CD4-positive, alpha-beta T cell (primary cell): ENCODE measurements at regions not wholly inside any gene's neighbourhood (a gene's known extent, or its start where the extent isn't known, plus 50 kb on each side); places are given as distances from the start of the nearest gene placed in this dataset.

Source experiments
- ATAC-seq: fragments of 200-7000 bp; cut with Tn5 transposase; one replicate; pipeline ENCODE4 v1.10.0; 2022; ENCODE audit warnings: mild to moderate bottlenecking; ENCODE audit not compliant: poor library complexity
- CTCF ChIA-PET: fragments of 350-600 bp; sonication (Branson Sonifier 250); formaldehyde crosslinking; loops from one replicate; lab custom pipeline; 2021; ENCODE audit warnings: antibody characterized with exemption, inconsistent platforms; lab: Charles Lee
- POLR2A ChIA-PET: fragments of 350-600 bp; sonication (Branson Sonifier 250); formaldehyde crosslinking; loops from one replicate; lab custom pipeline; 2021; ENCODE audit warnings: antibody characterized with exemption, inconsistent platforms; lab: Charles Lee
- DNase-seq, 14 experiments: peaks; one replicate each; pipeline ENCODE4 v3.0.0-alpha.2; 2013 to 2020; ENCODE audit warnings: mixed read lengths in 2 of 14
- H3K27ac ChIP-seq, 2 donors: one replicate each; pipeline versions ENCODE4 v1.5.1 to v1.7.0; 2013; ENCODE audit warnings: low read length in 2 of 2, low read depth in 1 of 2, mild to moderate bottlenecking in 1 of 2
- H3K27me3 ChIP-seq, 2 experiments: 1 replicate in 1 of 2; 2 replicates in 1 of 2; pipeline versions ENCODE4 v1.6.1 to v1.7.0; 2013; ENCODE audit warnings: low read length in 2 of 2, control low read depth in 1 of 2, mild to moderate bottlenecking in 1 of 2, moderate library complexity in 1 of 2; ENCODE audit not compliant: insufficient read depth in 2 of 2, control insufficient read depth in 1 of 2
- H3K36me3 ChIP-seq: one replicate; pipeline ENCODE4 v1.6.1; 2013; ENCODE audit warnings: low read length, control low read depth; ENCODE audit not compliant: insufficient read depth
- H3K4me1 ChIP-seq: one replicate; pipeline ENCODE4 v1.6.1; 2013; ENCODE audit warnings: low read length, control low read depth; ENCODE audit not compliant: insufficient read depth
- H3K4me3 ChIP-seq: one replicate; pipeline ENCODE4 v1.5.1; 2013; ENCODE audit warnings: mild to moderate bottlenecking, low read length, moderate library complexity
- H3K9me3 ChIP-seq, 2 experiments: 1 replicate in 1 of 2; 2 replicates in 1 of 2; pipeline versions ENCODE4 v1.6.1 to v1.7.0; 2013; ENCODE audit warnings: low read length in 2 of 2, mild to moderate bottlenecking in 2 of 2, control low read depth in 1 of 2, moderate library complexity in 1 of 2; ENCODE audit not compliant: control insufficient read depth in 1 of 2, insufficient read depth in 1 of 2
- H3K27ac Mint-ChIP-seq: one replicate; pipeline ENCODE4 v1.8.0; 2020; ENCODE audit warnings: mixed read lengths
- H3K27me3 Mint-ChIP-seq: one replicate; pipeline ENCODE4 v1.8.0; 2021; ENCODE audit warnings: mixed read lengths
- H3K36me3 Mint-ChIP-seq: one replicate; pipeline ENCODE4 v1.8.0; 2021; ENCODE audit warnings: low read depth, mixed read lengths
- H3K4me1 Mint-ChIP-seq: one replicate; pipeline ENCODE4 v1.8.0; 2021; ENCODE audit warnings: low read depth, mixed read lengths
- H3K4me3 Mint-ChIP-seq: one replicate; pipeline ENCODE4 v1.8.0; 2020; ENCODE audit warnings: mild to moderate bottlenecking, mixed read lengths
- H3K9me3 Mint-ChIP-seq: one replicate; pipeline ENCODE4 v1.8.0; 2020; ENCODE audit warnings: mixed read lengths
- CTCF ChIP-seq: fragments of 200-600 bp; IDR thresholded peaks from one replicate; pipeline ENCODE4 v1.8.0; 2022; ENCODE audit warnings: antibody characterized with exemption, mild to moderate bottlenecking
- intact Hi-C, 2 experiments: fragments of 100-400 bp; cut with DNase I in 1 of 2; cut with micrococcal nuclease in 1 of 2; formaldehyde crosslinking; loops; one replicate each; pipeline versions ENCODE4 v1.15.1 to v1.9.0; 2023 to 2025; cut with DNase I, micrococcal nuclease

GRCh38 chr6:40251637-40252300 lies 317.5 kb upstream of the MOCS1 start:
- H3K4me3 Mint-ChIP-seq, result no peak overlapping the region
- H3K9me3 ChIP-seq, result no peaks in the 10 kb centered on the region
- H3K27ac Mint-ChIP-seq, result no peak overlapping the region
- no peaks in the 10 kb centered on the region for H3K36me3 ChIP-seq
- no peaks in the 10 kb centered on the region for H3K4me1 ChIP-seq
- no peaks in the 10 kb centered on the region for H3K36me3 Mint-ChIP-seq
- H3K27me3 ChIP-seq, result peaks cover 0 to 3% of the 10 kb centered on the region in 2 experiments
- intact Hi-C loops, result no loop called here
- peaks cover 20% of the 10 kb centered on the region for H3K27me3 Mint-ChIP-seq
- POLR2A ChIA-PET, result no interaction called here
- DNase-seq, result no peak
- CTCF ChIA-PET, result no interaction called here
- no peak for TF ChIP-seq CTCF
- no peaks in the 10 kb centered on the region for H3K4me1 Mint-ChIP-seq
- no peak overlapping the region for H3K27ac ChIP-seq
- H3K9me3 Mint-ChIP-seq, result no peaks in the 10 kb centered on the region
- H3K4me3 ChIP-seq, result no peak overlapping the region
- ATAC-seq, result no peak

GRCh38 chr6:40249935-40250334 lies 315.7 kb upstream of the MOCS1 start:
- Mint-ChIP-seq H3K4me1 (no peaks in the 10 kb centered on the region), H3K27ac (no peak overlapping the region), H3K36me3 (no peaks in the 10 kb centered on the region), H3K27me3 (peaks cover 18% of the 10 kb centered on the region), H3K4me3 (no peak overlapping the region), H3K9me3 (no peaks in the 10 kb centered on the region)
- intact Hi-C loops, result no loop called here
- Histone ChIP-seq H3K36me3 (no peaks in the 10 kb centered on the region), H3K4me3 (no peak overlapping the region), H3K4me1 (no peaks in the 10 kb centered on the region), H3K27ac (no peak overlapping the region), H3K27me3 (peaks cover 0 to 3% of the 10 kb centered on the region in 2 experiments), H3K9me3 (no peaks in the 10 kb centered on the region)
- ChIA-PET POLR2A (no interaction called here), CTCF (no interaction called here)
- no peak for ATAC-seq
- no peak for DNase-seq
- TF ChIP-seq CTCF, result no peak

- Mint-ChIP-seq H3K4me3 (no peak overlapping the region), H3K36me3 (no peaks in the 10 kb centered on the region), H3K9me3 (peaks cover 2% of the 10 kb centered on the region), H3K27ac (no peak overlapping the region), H3K4me1 (no peaks in the 10 kb centered on the region), H3K27me3 (peaks cover 18% of the 10 kb centered on the region)
- POLR2A ChIA-PET, result no interaction called here
- no peak overlapping the region for H3K4me3 ChIP-seq
- CTCF ChIA-PET, result no interaction called here
- ATAC-seq, result no peak
- intact Hi-C loops, result no loop called here
- no peaks in the 10 kb centered on the region for H3K4me1 ChIP-seq
- no peak for TF ChIP-seq CTCF
- H3K27ac ChIP-seq, result no peak overlapping the region
- no peak for DNase-seq
- H3K27me3 ChIP-seq, result peaks cover 0 to 3% of the 10 kb centered on the region in 2 experiments
- no peaks in the 10 kb centered on the region for H3K9me3 ChIP-seq
- H3K36me3 ChIP-seq, result no peaks in the 10 kb centered on the region
Measured at GRCh38 chr6:40247516-40248115, 313.4 kb upstream of the MOCS1 start.
